ENCODE measurements at regions not wholly inside any gene's neighbourhood (a gene's known extent, or its start where the extent isn't known, plus 50 kb on each side); places are given as distances from the start of the nearest gene placed in this dataset.

- no peaks in the 10 kb centered on the region for H3K9me3 ChIP-seq
- TF ChIP-seq, protein P1, sequence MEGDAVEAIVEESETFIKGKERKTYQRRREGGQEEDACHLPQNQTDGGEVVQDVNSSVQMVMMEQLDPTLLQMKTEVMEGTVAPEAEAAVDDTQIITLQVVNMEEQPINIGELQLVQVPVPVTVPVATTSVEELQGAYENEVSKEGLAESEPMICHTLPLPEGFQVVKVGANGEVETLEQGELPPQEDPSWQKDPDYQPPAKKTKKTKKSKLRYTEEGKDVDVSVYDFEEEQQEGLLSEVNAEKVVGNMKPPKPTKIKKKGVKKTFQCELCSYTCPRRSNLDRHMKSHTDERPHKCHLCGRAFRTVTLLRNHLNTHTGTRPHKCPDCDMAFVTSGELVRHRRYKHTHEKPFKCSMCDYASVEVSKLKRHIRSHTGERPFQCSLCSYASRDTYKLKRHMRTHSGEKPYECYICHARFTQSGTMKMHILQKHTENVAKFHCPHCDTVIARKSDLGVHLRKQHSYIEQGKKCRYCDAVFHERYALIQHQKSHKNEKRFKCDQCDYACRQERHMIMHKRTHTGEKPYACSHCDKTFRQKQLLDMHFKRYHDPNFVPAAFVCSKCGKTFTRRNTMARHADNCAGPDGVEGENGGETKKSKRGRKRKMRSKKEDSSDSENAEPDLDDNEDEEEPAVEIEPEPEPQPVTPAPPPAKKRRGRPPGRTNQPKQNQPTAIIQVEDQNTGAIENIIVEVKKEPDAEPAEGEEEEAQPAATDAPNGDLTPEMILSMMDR (IDR thresholded peaks at IDR 0.05), result no peak
- no peak overlapping the region for H3K4me3 ChIP-seq
- H3K27ac ChIP-seq, result no peak overlapping the region
- H3K27me3 ChIP-seq, result no peaks in the 10 kb centered on the region
- H3K4me1 ChIP-seq, result no peaks in the 10 kb centered on the region
- no peaks in the 10 kb centered on the region for H3K36me3 ChIP-seq
- DNase-seq (ENCODE audit: low spot score), result no peak
Observed at GRCh38 chr16:7227229-7227721, 105.4 kb upstream of the RBFOX1 start.

GRCh38 chr16:7221157-7221556 is 111.5 kb upstream of the RBFOX1 start:
- no peaks in the 10 kb centered on the region for H3K27me3 ChIP-seq
- H3K4me1 ChIP-seq, result no peaks in the 10 kb centered on the region
- H3K4me3 ChIP-seq, result no peak overlapping the region
- no peaks in the 10 kb centered on the region for H3K36me3 ChIP-seq
- TF ChIP-seq, protein P1 (IDR thresholded peaks at IDR 0.05), result no peak
- H3K9me3 ChIP-seq, result no peaks in the 10 kb centered on the region
- H3K27ac ChIP-seq, result no peak overlapping the region
- no peak for DNase-seq (ENCODE audit: low spot score)

DNA sequence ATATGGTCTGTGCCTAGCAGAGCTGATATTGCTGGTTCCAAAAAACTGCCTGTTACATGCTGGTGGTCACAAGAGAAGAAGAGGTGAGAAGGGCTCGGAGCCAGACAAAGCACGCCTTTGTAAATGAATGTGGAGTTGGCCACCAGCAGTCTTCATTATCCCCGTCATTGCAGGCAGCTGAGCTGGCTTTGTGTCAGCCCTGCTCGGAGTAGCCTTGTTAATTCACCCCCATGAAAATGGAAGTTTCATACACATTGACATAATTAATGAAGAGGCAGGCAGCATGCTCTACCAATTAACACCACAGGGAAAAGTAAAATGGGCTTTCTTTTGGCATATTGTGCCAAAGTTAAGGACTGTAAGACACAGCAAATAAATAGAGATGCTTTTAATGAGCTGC is 113.7 kb upstream of the RBFOX1 start:
- Histone ChIP-seq H3K9me3 (no peaks in the 10 kb centered on the region), H3K27me3 (no peaks in the 10 kb centered on the region), H3K4me3 (no peak overlapping the region), H3K36me3 (no peaks in the 10 kb centered on the region), H3K4me1 (no peaks in the 10 kb centered on the region), H3K27ac (no peak overlapping the region)
- TF ChIP-seq, protein P1 (IDR thresholded peaks at IDR 0.05), result no peak
- no peak for DNase-seq (ENCODE audit: low spot score)

DNA sequence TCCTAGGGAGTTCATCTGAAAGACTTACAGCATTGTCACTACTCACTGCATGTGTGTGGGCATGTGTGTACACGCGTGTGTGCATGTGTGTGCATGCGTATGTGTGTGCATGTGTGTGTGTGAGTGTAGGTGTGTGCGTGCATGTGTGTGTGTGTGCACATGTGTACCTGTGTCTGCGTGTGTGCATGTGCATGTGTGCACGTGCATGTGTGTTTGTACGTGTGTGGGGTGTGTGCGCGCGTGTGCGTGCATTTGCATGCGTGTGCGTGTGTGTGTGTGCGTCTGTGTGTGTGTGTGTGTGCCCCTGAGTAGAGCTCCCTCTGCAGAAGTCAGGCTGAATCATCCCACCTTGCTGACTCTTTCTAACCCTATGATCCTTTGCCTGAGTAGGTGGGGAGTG is 114.8 kb upstream of the RBFOX1 start:
- H3K9me3 ChIP-seq, result no peaks in the 10 kb centered on the region
- H3K4me1 ChIP-seq, result no peaks in the 10 kb centered on the region
- H3K27me3 ChIP-seq, result no peaks in the 10 kb centered on the region
- H3K4me3 ChIP-seq, result no peak overlapping the region
- no peak for DNase-seq (ENCODE audit: low spot score)
- H3K36me3 ChIP-seq, result no peaks in the 10 kb centered on the region
- TF ChIP-seq, protein P1 (IDR thresholded peaks at IDR 0.05), result no peak
- no peak overlapping the region for H3K27ac ChIP-seq

DNA sequence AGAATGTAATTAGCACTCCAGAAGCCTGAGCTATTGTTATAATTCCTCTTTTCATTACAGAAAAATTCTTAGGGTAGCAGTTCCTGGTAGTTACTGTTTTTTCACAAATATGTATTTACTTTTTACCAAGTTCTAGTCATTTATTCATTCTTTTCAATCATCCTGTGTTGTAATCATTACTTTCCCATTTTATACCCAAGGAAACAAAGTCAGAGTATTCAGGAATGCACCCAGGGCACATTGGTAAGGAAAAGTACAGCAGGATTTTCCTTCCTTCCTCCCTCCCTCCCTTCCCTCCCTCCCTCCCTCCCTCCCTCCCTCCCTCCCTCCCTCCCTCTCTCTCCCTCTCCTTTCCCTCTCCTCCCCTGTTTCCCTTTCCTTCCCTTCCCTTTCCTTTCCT is 115.9 kb upstream of the RBFOX1 start:
- no peak overlapping the region for H3K4me3 ChIP-seq
- no peaks in the 10 kb centered on the region for H3K9me3 ChIP-seq
- no peak overlapping the region for H3K27ac ChIP-seq
- no peaks in the 10 kb centered on the region for H3K36me3 ChIP-seq
- DNase-seq (ENCODE audit: low spot score), result no peak
- no peaks in the 10 kb centered on the region for H3K27me3 ChIP-seq
- TF ChIP-seq, protein P1 (IDR thresholded peaks at IDR 0.05), result no peak
- H3K4me1 ChIP-seq, result no peaks in the 10 kb centered on the region

- H3K36me3 ChIP-seq, result no peaks in the 10 kb centered on the region
- no peaks in the 10 kb centered on the region for H3K4me1 ChIP-seq
- H3K4me3 ChIP-seq, result no peak overlapping the region
- no peak for DNase-seq (ENCODE audit: low spot score)
- TF ChIP-seq, protein P1 (IDR thresholded peaks at IDR 0.05), result no peak
- H3K27ac ChIP-seq, result no peak overlapping the region
- no peaks in the 10 kb centered on the region for H3K27me3 ChIP-seq
- H3K9me3 ChIP-seq, result no peaks in the 10 kb centered on the region
Observed at GRCh38 chr16:7211781-7212180, 120.9 kb upstream of the RBFOX1 start.

Measured in right atrium auricular region (tissue), 2 donors.